ENCODE measurements at regions not wholly inside any gene's neighbourhood (a gene's known extent, or its start where the extent isn't known, plus 50 kb on each side); places are given as distances from the start of the nearest gene placed in this dataset.
"Not testable (repeated sequence)": the region's sequence is repeated elsewhere in the genome, so short reads cannot be mapped to it uniquely, and the experiment has no call there.

DNA sequence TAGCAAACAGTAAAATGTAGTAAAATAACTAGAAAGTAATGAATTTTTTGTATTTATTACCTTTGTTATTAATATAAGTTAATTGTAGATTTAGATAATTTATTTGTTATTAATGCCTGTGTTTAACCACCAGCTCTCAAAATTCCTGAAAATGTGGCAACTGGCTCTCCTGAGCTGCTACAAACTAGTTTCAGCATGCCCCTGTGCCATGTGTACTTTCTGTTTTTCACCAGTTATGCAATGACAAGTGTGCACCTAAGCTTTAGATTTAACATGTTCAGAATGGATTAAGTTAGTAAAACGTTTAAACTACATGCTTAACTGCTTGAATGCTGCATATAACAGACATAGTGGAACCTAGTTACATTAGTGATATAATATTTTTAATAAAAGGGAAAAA, 88.1 kb downstream of the POSTN start:
- H3K27ac ChIP-seq: no peak overlapping the region
- DNase-seq: no peak
- H3K27me3 ChIP-seq (replicated peaks; ENCODE audit: insufficient read depth): no peaks in the 10 kb centered on the region
- no peak overlapping the region for H3K4me2 ChIP-seq (ENCODE audit: unreplicated experiment)
- H3K4me1 ChIP-seq (ENCODE audit: insufficient read depth): no peaks in the 10 kb centered on the region
- H3K4me3 ChIP-seq: no peak overlapping the region
- no peaks in the 10 kb centered on the region for H3K9me2 ChIP-seq (ENCODE audit: insufficient read depth)
- no peaks in the 10 kb centered on the region for H4K20me1 ChIP-seq (ENCODE audit: insufficient read depth)
- H3K9ac ChIP-seq: no peak overlapping the region
- no peaks in the 10 kb centered on the region for H3K79me2 ChIP-seq (ENCODE audit: insufficient read depth)
- H3F3A ChIP-seq (ENCODE audit: insufficient read depth): no peaks in the 10 kb centered on the region
- no peaks in the 10 kb centered on the region for H3K9me3 ChIP-seq (ENCODE audit: low read depth)
- in situ Hi-C loops (cut with MboI): no loop called here
- TF ChIP-seq EZH2phosphoT487 (IDR thresholded peaks at IDR 0.05; ENCODE audit: insufficient read depth, low read depth) (no peak), EZH2 (IDR thresholded peaks at IDR 0.05; ENCODE audit: insufficient read depth, poor library complexity, severe bottlenecking) (no peak)
- 21 to 25% methylated on average over 1 of the region's 1 CpG for WGBS, 2 experiments (ENCODE audit: low coverage in 1 of 2, low lambda C conversion rate in 2 of 2, missing lambda C conversion rate in 2 of 2)
- no peaks in the 10 kb centered on the region for H3K36me3 ChIP-seq (ENCODE audit: low read depth)
- H2AFZ ChIP-seq: no peak overlapping the region

DNA sequence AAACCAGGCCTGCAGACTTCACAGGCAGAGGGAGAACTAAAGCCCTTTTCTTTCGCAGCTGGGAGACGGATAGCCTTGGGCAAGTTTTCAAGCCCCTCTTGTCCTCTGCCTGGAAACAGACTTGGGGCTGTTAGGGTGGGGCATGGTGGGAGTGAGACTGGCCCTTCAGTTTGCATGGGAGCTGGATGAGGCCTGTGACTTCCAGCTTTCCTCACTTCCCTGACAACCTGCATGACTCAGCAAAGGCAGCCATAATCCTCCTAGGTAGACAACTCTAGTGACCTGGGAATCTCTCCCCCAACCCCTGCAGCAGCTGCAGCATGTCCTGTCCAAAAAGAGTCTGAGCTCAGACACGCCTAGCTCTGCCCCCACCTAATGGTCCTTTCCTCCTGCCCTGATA, 93.0 kb downstream of the POSTN start:
- TF ChIP-seq EZH2 (IDR thresholded peaks at IDR 0.05; ENCODE audit: insufficient read depth, poor library complexity, severe bottlenecking) (no peak), EZH2phosphoT487 (IDR thresholded peaks at IDR 0.05; ENCODE audit: insufficient read depth, low read depth) (no peak)
- no peaks in the 10 kb centered on the region for H3K79me2 ChIP-seq (ENCODE audit: insufficient read depth)
- H3K36me3 ChIP-seq (ENCODE audit: low read depth): no peaks in the 10 kb centered on the region
- H3K9ac ChIP-seq: no peak overlapping the region
- no peak overlapping the region for H3K27ac ChIP-seq
- no peak for DNase-seq
- H3K4me3 ChIP-seq: no peak overlapping the region
- in situ Hi-C loops (cut with MboI): no loop called here
- H3K27me3 ChIP-seq (replicated peaks; ENCODE audit: insufficient read depth): no peaks in the 10 kb centered on the region
- 97 to 98% methylated on average over 3 of the region's 3 CpGs for WGBS, 2 experiments (ENCODE audit: low coverage in 1 of 2, low lambda C conversion rate in 2 of 2, missing lambda C conversion rate in 2 of 2)
- no peaks in the 10 kb centered on the region for H4K20me1 ChIP-seq (ENCODE audit: insufficient read depth)
- no peak overlapping the region for H2AFZ ChIP-seq
- H3K4me1 ChIP-seq (ENCODE audit: insufficient read depth): peaks cover 5% of the 10 kb centered on the region; the same call in 1 of the 2 replicates
- H3K9me3 ChIP-seq (ENCODE audit: low read depth): no peaks in the 10 kb centered on the region
- no peaks in the 10 kb centered on the region for H3K9me2 ChIP-seq (ENCODE audit: insufficient read depth)
- 0 out of 2 replicates have a peak, but pooled peaks cover 8% of the 10 kb centered on the region for H3F3A ChIP-seq (ENCODE audit: insufficient read depth)
- no peak overlapping the region for H3K4me2 ChIP-seq (ENCODE audit: unreplicated experiment)

- H3F3A ChIP-seq (ENCODE audit: insufficient read depth): 0 out of 2 replicates have a peak, but pooled peaks cover 8% of the 10 kb centered on the region
- H3K9ac ChIP-seq: no peak overlapping the region
- H3K4me2 ChIP-seq (ENCODE audit: unreplicated experiment): no peak overlapping the region
- no peaks in the 10 kb centered on the region for H4K20me1 ChIP-seq (ENCODE audit: insufficient read depth)
- no peak overlapping the region for H3K27ac ChIP-seq
- in situ Hi-C loops (cut with MboI): no loop called here
- 78% methylated on average over 1 of the region's 1 CpG for WGBS, 2 experiments (ENCODE audit: low coverage in 1 of 2, low lambda C conversion rate in 2 of 2, missing lambda C conversion rate in 2 of 2)
- no peaks in the 10 kb centered on the region for H3K9me3 ChIP-seq (ENCODE audit: low read depth)
- peaks cover 11% of the 10 kb centered on the region for H3K4me1 ChIP-seq (ENCODE audit: insufficient read depth)
- no peak for TF ChIP-seq EZH2 (IDR thresholded peaks at IDR 0.05; ENCODE audit: insufficient read depth, poor library complexity, severe bottlenecking)
- TF ChIP-seq EZH2phosphoT487 (IDR thresholded peaks at IDR 0.05; ENCODE audit: insufficient read depth, low read depth): no peak
- no peak for DNase-seq
- no peaks in the 10 kb centered on the region for H3K79me2 ChIP-seq (ENCODE audit: insufficient read depth)
- H2AFZ ChIP-seq: no peak overlapping the region
- H3K36me3 ChIP-seq (ENCODE audit: low read depth): no peaks in the 10 kb centered on the region
- H3K4me3 ChIP-seq: no peak overlapping the region
- no peaks in the 10 kb centered on the region for H3K9me2 ChIP-seq (ENCODE audit: insufficient read depth)
- H3K27me3 ChIP-seq (replicated peaks; ENCODE audit: insufficient read depth): no peaks in the 10 kb centered on the region
Measured at GRCh38 chr13:37504251-37504650, 94.3 kb downstream of the POSTN start.

DNA sequence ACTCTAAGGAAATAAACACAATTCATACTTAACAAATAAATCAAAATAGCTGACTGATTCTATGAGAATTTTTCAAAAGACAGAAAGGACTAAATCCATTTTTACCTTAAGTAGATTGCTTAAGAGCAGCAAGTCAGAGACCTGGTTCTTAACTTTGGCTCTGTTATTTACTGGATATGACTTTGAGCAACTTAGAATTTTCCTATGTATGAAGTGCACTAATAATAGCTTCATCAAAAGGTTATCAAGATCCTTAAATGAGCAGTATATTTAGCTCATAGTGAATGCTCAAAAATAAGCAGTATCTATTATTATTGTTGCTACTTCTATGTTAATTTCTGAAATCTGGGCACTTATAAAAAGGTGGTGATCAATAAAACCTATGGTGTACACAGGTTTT, 95.3 kb downstream of the POSTN start:
- no peaks in the 10 kb centered on the region for H3K79me2 ChIP-seq (ENCODE audit: insufficient read depth)
- no peak overlapping the region for H2AFZ ChIP-seq
- H3F3A ChIP-seq (ENCODE audit: insufficient read depth): 0 out of 2 replicates have a peak, but pooled peaks cover 8% of the 10 kb centered on the region
- no peak for DNase-seq
- H3K4me3 ChIP-seq: no peak overlapping the region
- H3K9me3 ChIP-seq (ENCODE audit: low read depth): no peaks in the 10 kb centered on the region
- TF ChIP-seq EZH2 (IDR thresholded peaks at IDR 0.05; ENCODE audit: insufficient read depth, poor library complexity, severe bottlenecking) (no peak), EZH2phosphoT487 (IDR thresholded peaks at IDR 0.05; ENCODE audit: insufficient read depth, low read depth) (no peak)
- H3K27ac ChIP-seq: no peak overlapping the region
- in situ Hi-C loops (cut with MboI): no loop called here
- H3K9me2 ChIP-seq (ENCODE audit: insufficient read depth): no peaks in the 10 kb centered on the region
- no peaks in the 10 kb centered on the region for H3K36me3 ChIP-seq (ENCODE audit: low read depth)
- no peak overlapping the region for H3K4me2 ChIP-seq (ENCODE audit: unreplicated experiment)
- H4K20me1 ChIP-seq (ENCODE audit: insufficient read depth): no peaks in the 10 kb centered on the region
- H3K9ac ChIP-seq: no peak overlapping the region
- H3K4me1 ChIP-seq (ENCODE audit: insufficient read depth): peaks cover 12% of the 10 kb centered on the region
- H3K27me3 ChIP-seq (replicated peaks; ENCODE audit: insufficient read depth): no peaks in the 10 kb centered on the region

DNA sequence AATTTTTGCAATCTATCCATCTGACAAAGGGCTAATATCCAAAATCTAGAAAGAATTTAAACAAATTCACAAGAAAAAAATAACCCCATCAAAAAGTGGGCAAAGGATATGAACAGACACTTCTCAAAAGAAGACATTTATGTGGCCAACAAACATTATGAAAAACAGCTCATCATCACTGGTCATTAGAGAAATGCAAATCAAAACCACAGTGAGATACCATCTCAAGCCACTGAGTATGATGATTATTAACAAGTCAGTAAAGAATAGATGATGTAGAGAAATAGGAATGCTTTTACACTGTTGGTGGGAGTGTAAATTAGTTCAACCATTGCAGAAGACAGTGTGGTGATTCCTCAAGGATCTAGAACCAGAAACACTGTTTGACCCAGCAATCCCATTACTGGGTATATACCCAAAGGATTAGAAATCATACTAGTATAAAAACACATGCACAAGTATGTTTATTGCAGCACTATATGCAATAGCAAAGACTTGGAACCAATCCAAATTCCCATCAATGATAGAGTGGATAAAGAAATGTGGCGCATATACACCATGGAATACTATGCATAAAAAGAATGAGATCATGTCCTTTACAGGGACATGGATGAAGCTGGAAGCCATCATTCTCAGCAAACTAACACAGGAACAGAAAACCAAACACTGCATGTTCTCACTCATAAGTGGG, 96.1 kb downstream of the POSTN start:
- not testable (repeated sequence) for DNase-seq; H3F3A ChIP-seq (ENCODE audit: insufficient read depth); H3K79me2 ChIP-seq (ENCODE audit: insufficient read depth)

More for the DNA sequence above, 96.1 kb downstream of the POSTN start:
- H3K4me3 ChIP-seq; in situ Hi-C loops (cut with MboI); H3K27me3 ChIP-seq (replicated peaks; ENCODE audit: insufficient read depth); H3K27ac ChIP-seq; H4K20me1 ChIP-seq (ENCODE audit: insufficient read depth); H3K9me3 ChIP-seq (ENCODE audit: low read depth); H2AFZ ChIP-seq; H3K9me2 ChIP-seq (ENCODE audit: insufficient read depth); H3K9ac ChIP-seq; H3K36me3 ChIP-seq (ENCODE audit: low read depth); H3K4me2 ChIP-seq (ENCODE audit: unreplicated experiment): not testable (repeated sequence)
- peaks cover 12% of the 10 kb centered on the region for H3K4me1 ChIP-seq (ENCODE audit: insufficient read depth)
- 93 to 100% methylated on average over 1 of the region's 1 CpG for WGBS, 2 experiments (ENCODE audit: low coverage in 1 of 2, low lambda C conversion rate in 2 of 2, missing lambda C conversion rate in 2 of 2)
